GM23338 (cell line): ENCODE measurements at regions not wholly inside any gene's neighbourhood (a gene's known extent, or its start where the extent isn't known, plus 50 kb on each side); places are given as distances from the start of the nearest gene placed in this dataset.
A peak's percentile ranks its signal among the peaks of the same experiment; 100 is the strongest.

ENCODE experiments used
- ATAC-seq: fragments of 200-7000 bp; cut with Tn5 transposase; 3 replicates; pipeline ENCODE4 v1.9.1; 2020
- DNase-seq: peaks from one replicate; pipeline ENCODE4 v3.0.0-alpha.2; 2015; ENCODE audit warnings: low spot score
- H2AFZ ChIP-seq: fragments of 200-600 bp; sonication (generic); 2 replicates; pipeline ENCODE4 v1.8.0; 2016; ENCODE audit warnings: antibody characterized with exemption, mild to moderate bottlenecking, moderate library complexity
- H3F3A ChIP-seq: fragments of 200-600 bp; sonication (generic); replicated peaks from 2 replicates; pipeline ENCODE4 v1.8.0; 2017; ENCODE audit warnings: antibody characterized with exemption, mixed run types, low read depth
- H3K27ac ChIP-seq: fragments of 200-600 bp; sonication (generic); 2 replicates; pipeline ENCODE4 v1.6.1; 2016; ENCODE audit warnings: low read depth
- H3K27me3 ChIP-seq: fragments of 200-600 bp; sonication (generic); 2 replicates; pipeline ENCODE4 v1.8.0; 2016; ENCODE audit warnings: mild to moderate bottlenecking, mixed run types, moderate library complexity; ENCODE audit not compliant: insufficient read depth
- H3K36me3 ChIP-seq: fragments of 200-600 bp; sonication (generic); 2 replicates; pipeline ENCODE4 v1.8.0; 2016; ENCODE audit warnings: mild to moderate bottlenecking; ENCODE audit not compliant: insufficient read depth
- H3K4me1 ChIP-seq: fragments of 200-600 bp; sonication (generic); 2 replicates; pipeline ENCODE4 v1.8.0; 2016; ENCODE audit warnings: mild to moderate bottlenecking, moderate library complexity; ENCODE audit not compliant: insufficient read depth
- H3K4me2 ChIP-seq: fragments of 200-600 bp; sonication (generic); 2 replicates; pipeline ENCODE4 v1.7.1; 2017; ENCODE audit warnings: mixed run types
- H3K4me3 ChIP-seq: fragments of 200-600 bp; sonication (generic); 2 replicates; pipeline ENCODE4 v1.6.1; 2016; ENCODE audit warnings: mixed run types
- H3K79me2 ChIP-seq: fragments of 200-600 bp; sonication (generic); replicated peaks from 2 replicates; pipeline ENCODE4 v1.8.0; 2017; ENCODE audit warnings: mild to moderate bottlenecking; ENCODE audit not compliant: insufficient read depth
- H3K9me2 ChIP-seq: fragments of 200-600 bp; sonication (generic); 2 replicates; pipeline ENCODE4 v1.8.0; 2017; ENCODE audit not compliant: insufficient read depth
- H4K20me1 ChIP-seq: fragments of 200-600 bp; sonication (generic); replicated peaks from 2 replicates; pipeline ENCODE4 v1.8.0; 2017; ENCODE audit warnings: mild to moderate bottlenecking; ENCODE audit not compliant: insufficient read depth
- H3K27ac Mint-ChIP-seq: 2 replicates; pipeline ENCODE4 v1.8.0; 2020; ENCODE audit warnings: inconsistent platforms, mild to moderate bottlenecking, moderate library complexity, mixed read lengths
- H3K27me3 Mint-ChIP-seq: 3 replicates; pipeline ENCODE4 v1.8.0; 2022; ENCODE audit warnings: low read depth, mild to moderate bottlenecking, moderate library complexity, mixed read lengths, inconsistent platforms; ENCODE audit not compliant: insufficient read depth, poor library complexity
- H3K36me3 Mint-ChIP-seq: 3 replicates; pipeline ENCODE4 v1.8.0; 2021; ENCODE audit warnings: low read depth, mild to moderate bottlenecking, inconsistent platforms, moderate library complexity, mixed read lengths
- H3K4me1 Mint-ChIP-seq: 3 replicates; pipeline ENCODE4 v1.8.0; 2020; ENCODE audit warnings: mild to moderate bottlenecking, inconsistent platforms, mixed read lengths
- H3K4me3 Mint-ChIP-seq: 3 replicates; pipeline ENCODE4 v1.8.0; 2021; ENCODE audit warnings: moderate library complexity, mild to moderate bottlenecking, inconsistent platforms, mixed read lengths
- H3K9me3 Mint-ChIP-seq: 3 replicates; pipeline ENCODE4 v1.8.0; 2020; ENCODE audit warnings: moderate library complexity, mild to moderate bottlenecking, inconsistent platforms, mixed read lengths
- CREB1 ChIP-seq: fragments of 250-450 bp; sonication (Bioruptor Pico); IDR thresholded peaks from 2 replicates; pipeline ENCODE4 v1.5.0; 2020; ENCODE audit warnings: low read depth, mild to moderate bottlenecking, moderate library complexity
- CTCF ChIP-seq, 2 experiments: fragments of 200-600 bp in 1 of 2; sonication (generic) in 1 of 2; conservative IDR thresholded peaks; 2 replicates each; pipeline versions ENCODE4 v1.5.1 to v1.6.1; 2016 to 2017; ENCODE audit warnings: antibody characterized with exemption in 2 of 2, low read depth in 2 of 2, mild to moderate bottlenecking in 2 of 2, moderate library complexity in 1 of 2
- EZH2 ChIP-seq: fragments of 200-600 bp; sonication (generic); IDR thresholded peaks from one replicate; pipeline ENCODE4 v1.8.0; 2017; ENCODE audit warnings: antibody characterized with exemption, mild to moderate bottlenecking, low read depth; ENCODE audit not compliant: unreplicated experiment
- EZH2phosphoT487 ChIP-seq: fragments of 200-600 bp; sonication (generic); IDR thresholded peaks from one replicate; pipeline ENCODE4 v1.8.1; 2018; ENCODE audit warnings: antibody characterized with exemption; ENCODE audit not compliant: unreplicated experiment
- JUNB ChIP-seq: IDR thresholded peaks from one replicate; pipeline ENCODE4 v1.6.1; 2016; ENCODE audit warnings: antibody characterized with exemption; ENCODE audit not compliant: unreplicated experiment
- NANOG ChIP-seq: IDR thresholded peaks from 2 replicates; pipeline ENCODE4 v1.6.1; 2016; ENCODE audit warnings: antibody characterized with exemption, borderline replicate concordance
- POLR2AphosphoS5 ChIP-seq: IDR thresholded peaks from 2 replicates; pipeline ENCODE4 v1.6.1; 2016; ENCODE audit warnings: antibody characterized with exemption, low read depth
- REST ChIP-seq: IDR thresholded peaks from one replicate; pipeline ENCODE4 v1.6.1; 2018; ENCODE audit warnings: antibody characterized with exemption; ENCODE audit not compliant: unreplicated experiment
- STAT1 ChIP-seq: IDR thresholded peaks from one replicate; pipeline ENCODE4 v1.6.1; 2016; ENCODE audit warnings: antibody characterized with exemption; ENCODE audit not compliant: unreplicated experiment
- ZNF114 ChIP-seq: fragments of 250-450 bp; sonication (Bioruptor Pico); IDR thresholded peaks from 2 replicates; pipeline ENCODE4 v1.5.0; 2020; ENCODE audit warnings: mild to moderate bottlenecking, moderate library complexity
- ZNF331 ChIP-seq: fragments of 250-450 bp; sonication (Bioruptor Pico); IDR thresholded peaks from 2 replicates; pipeline ENCODE4 v1.5.0; 2020; ENCODE audit warnings: low read depth, mild to moderate bottlenecking, moderate library complexity
- ZNF462 ChIP-seq: fragments of 250-450 bp; sonication (Bioruptor Pico); IDR thresholded peaks from 2 replicates; pipeline ENCODE4 v1.5.0; 2020; ENCODE audit warnings: mild to moderate bottlenecking, moderate library complexity

GRCh38 chr6:10112871-10113549, 301.9 kb downstream of the TFAP2A start:
- Histone ChIP-seq H2AFZ (peak overlapping the region; percentile 92), H3K36me3 (no peaks in the 10 kb centered on the region), H3F3A (no peaks in the 10 kb centered on the region), H3K27me3 (peaks cover 8% of the 10 kb centered on the region; the same call in 1 of the 2 replicates), H3K4me1 (peaks cover 11% of the 10 kb centered on the region), H3K4me3 (peak overlapping the region; percentile 48), H3K79me2 (no peaks in the 10 kb centered on the region), H3K4me2 (peak overlapping the region; percentile 85), H3K9me2 (no peaks in the 10 kb centered on the region), H3K27ac (no peak overlapping the region), H4K20me1 (no peaks in the 10 kb centered on the region; the same call in 1 of the 2 replicates)
- Mint-ChIP-seq H3K27me3 (peaks cover 7% of the 10 kb centered on the region), H3K4me1 (peaks cover 14% of the 10 kb centered on the region; the same call in 2 of the 3 replicates), H3K9me3 (no peaks in the 10 kb centered on the region), H3K36me3 (no peaks in the 10 kb centered on the region), H3K4me3 (peak overlapping the region; percentile 63), H3K27ac (no peak overlapping the region)
- DNase-seq (peak; percentile 76), ATAC-seq (peak; percentile 97)
- no peak for TF ChIP-seq EZH2
- TF ChIP-seq CTCF (conservative IDR thresholded peaks at IDR 0.05; ENCODE audit: low read depth in 2 of 2), result no peak
- no peak for TF ChIP-seq NANOG
- no peak for TF ChIP-seq REST
- no peak for TF ChIP-seq CREB1 (CRISPR knock-in tag)
- TF ChIP-seq STAT1, result no peak
- no peak for TF ChIP-seq JUNB
- no peak for TF ChIP-seq EZH2phosphoT487
- TF ChIP-seq ZNF462 (CRISPR knock-in tag), result no peak
- TF ChIP-seq ZNF331, result no peak
- TF ChIP-seq POLR2AphosphoS5, result no peak
- no peak for TF ChIP-seq ZNF114
